Mammary epithelial cell (primary cell): ENCODE measurements at regions not wholly inside any gene's neighbourhood (a gene's known extent, or its start where the extent isn't known, plus 50 kb on each side); places are given as distances from the start of the nearest gene placed in this dataset.

Experiments
- EZH2 ChIP-seq: IDR thresholded peaks from 2 replicates; pipeline ENCODE4 v1.6.1; 2012; ENCODE audit warnings: low read length, inconsistent platforms, borderline replicate concordance
- TF ChIP-seq, protein P1 (sequence below), 2 donors: IDR thresholded peaks in 1 of 2; conservative IDR thresholded peaks in 1 of 2; 2 replicates each; pipeline ENCODE4 v1.5.1; 2011 to 2012; ENCODE audit warnings: inconsistent platforms in 2 of 2, low read length in 2 of 2, mild to moderate bottlenecking in 2 of 2, control low read depth in 1 of 2, low read depth in 1 of 2; ENCODE audit not compliant: insufficient read depth in 1 of 2; ENCODE audit errors: extremely low read depth in 1 of 2

- TF ChIP-seq, protein P1, sequence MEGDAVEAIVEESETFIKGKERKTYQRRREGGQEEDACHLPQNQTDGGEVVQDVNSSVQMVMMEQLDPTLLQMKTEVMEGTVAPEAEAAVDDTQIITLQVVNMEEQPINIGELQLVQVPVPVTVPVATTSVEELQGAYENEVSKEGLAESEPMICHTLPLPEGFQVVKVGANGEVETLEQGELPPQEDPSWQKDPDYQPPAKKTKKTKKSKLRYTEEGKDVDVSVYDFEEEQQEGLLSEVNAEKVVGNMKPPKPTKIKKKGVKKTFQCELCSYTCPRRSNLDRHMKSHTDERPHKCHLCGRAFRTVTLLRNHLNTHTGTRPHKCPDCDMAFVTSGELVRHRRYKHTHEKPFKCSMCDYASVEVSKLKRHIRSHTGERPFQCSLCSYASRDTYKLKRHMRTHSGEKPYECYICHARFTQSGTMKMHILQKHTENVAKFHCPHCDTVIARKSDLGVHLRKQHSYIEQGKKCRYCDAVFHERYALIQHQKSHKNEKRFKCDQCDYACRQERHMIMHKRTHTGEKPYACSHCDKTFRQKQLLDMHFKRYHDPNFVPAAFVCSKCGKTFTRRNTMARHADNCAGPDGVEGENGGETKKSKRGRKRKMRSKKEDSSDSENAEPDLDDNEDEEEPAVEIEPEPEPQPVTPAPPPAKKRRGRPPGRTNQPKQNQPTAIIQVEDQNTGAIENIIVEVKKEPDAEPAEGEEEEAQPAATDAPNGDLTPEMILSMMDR (conservative IDR thresholded peaks at IDR 0.05 in 1 of 2, IDR thresholded peaks at IDR 0.05 in 1 of 2; ENCODE audit: extremely low read depth in 1 of 2, insufficient read depth in 1 of 2, low read depth in 1 of 2, low read length in 2 of 2): peak in 1 of 2 donors; percentile 30
- no peak for TF ChIP-seq EZH2
Observed at GRCh38 chr2:146312899-146313298, 1531.9 kb upstream of the ACVR2A start.
